ENCODE measurements at regions not wholly inside any gene's neighbourhood (a gene's known extent, or its start where the extent isn't known, plus 50 kb on each side); places are given as distances from the start of the nearest gene placed in this dataset.

DNA sequence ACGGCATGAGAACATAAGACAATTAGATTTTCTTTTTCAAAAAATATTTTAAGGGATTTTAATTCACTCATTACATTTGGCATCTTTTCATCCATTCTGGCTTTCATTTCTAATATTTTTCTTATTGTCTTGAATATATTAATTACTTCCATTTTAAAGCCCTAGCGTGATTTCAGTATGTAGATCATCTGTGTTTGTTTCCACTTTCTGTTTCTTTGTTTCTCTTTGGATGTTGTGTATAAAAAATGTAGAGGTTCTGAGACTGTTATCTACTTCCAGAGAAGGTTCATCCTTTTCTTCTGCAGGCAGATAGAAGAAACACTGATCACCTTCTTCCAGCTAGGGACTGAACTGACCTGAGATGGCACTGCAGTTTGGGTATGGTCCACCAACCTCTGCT lies 664.4 kb upstream of the SLC39A10 start:
- TF ChIP-seq POLR2AphosphoS5 (IDR thresholded peaks at IDR 0.05) (no peak), POLR2A (IDR thresholded peaks at IDR 0.05) (no peak), CTCF (IDR thresholded peaks at IDR 0.05) (no peak)

Measured in breast epithelium (tissue), 3 donors.